ENCODE measurements at regions not wholly inside any gene's neighbourhood (a gene's known extent, or its start where the extent isn't known, plus 50 kb on each side); places are given as distances from the start of the nearest gene placed in this dataset.

GRCh38 chr3:154614601-154615000 is 184.6 kb upstream of the GPR149 start:
- no peak for DNase-seq (ENCODE audit: low read depth)
- no peak overlapping the region for H3K4me3 ChIP-seq (ENCODE audit: low read length)
- no peak for TF ChIP-seq CTCF (conservative IDR thresholded peaks at IDR 0.05; ENCODE audit: low read depth, low read length)

- no peak for DNase-seq (ENCODE audit: low read depth)
- no peak for TF ChIP-seq CTCF (conservative IDR thresholded peaks at IDR 0.05; ENCODE audit: low read depth, low read length)
- H3K4me3 ChIP-seq (ENCODE audit: low read length) = no peak overlapping the region
These were observed 184.1 kb upstream of the GPR149 start for GRCh38 chr3:154614078-154614477.

DNA sequence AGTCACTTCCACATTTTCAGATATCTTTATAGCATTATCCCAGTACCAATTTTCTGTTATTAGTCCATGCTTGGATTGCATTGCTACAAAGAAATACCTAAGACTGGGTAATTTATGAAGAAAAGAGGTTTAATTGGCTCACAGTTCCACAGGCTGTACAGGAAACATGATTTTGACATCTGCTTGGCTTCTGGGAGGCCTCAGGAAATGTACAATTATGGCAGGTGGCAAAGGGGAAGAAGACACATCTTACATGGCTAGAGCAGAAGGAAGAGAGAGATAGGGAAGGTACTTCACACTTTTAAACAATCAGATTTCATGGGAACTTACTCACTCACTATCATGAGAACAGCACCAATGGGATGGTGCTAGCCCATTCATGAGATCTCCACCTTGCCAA is 172.3 kb upstream of the GPR149 start:
- no peak for TF ChIP-seq CTCF (conservative IDR thresholded peaks at IDR 0.05; ENCODE audit: low read depth, low read length)
- DNase-seq (ENCODE audit: low read depth) = no peak

GRCh38 chr3:154598166-154598565 is 168.2 kb upstream of the GPR149 start:
- H3K4me3 ChIP-seq (ENCODE audit: low read length) = no peak overlapping the region
- peak; percentile 70 for DNase-seq (ENCODE audit: low read depth)
- TF ChIP-seq CTCF (conservative IDR thresholded peaks at IDR 0.05; ENCODE audit: low read depth, low read length) = no peak

More for the DNA sequence above, 172.3 kb upstream of the GPR149 start:
- H3K4me3 ChIP-seq (ENCODE audit: low read length) = no peak overlapping the region

DNA sequence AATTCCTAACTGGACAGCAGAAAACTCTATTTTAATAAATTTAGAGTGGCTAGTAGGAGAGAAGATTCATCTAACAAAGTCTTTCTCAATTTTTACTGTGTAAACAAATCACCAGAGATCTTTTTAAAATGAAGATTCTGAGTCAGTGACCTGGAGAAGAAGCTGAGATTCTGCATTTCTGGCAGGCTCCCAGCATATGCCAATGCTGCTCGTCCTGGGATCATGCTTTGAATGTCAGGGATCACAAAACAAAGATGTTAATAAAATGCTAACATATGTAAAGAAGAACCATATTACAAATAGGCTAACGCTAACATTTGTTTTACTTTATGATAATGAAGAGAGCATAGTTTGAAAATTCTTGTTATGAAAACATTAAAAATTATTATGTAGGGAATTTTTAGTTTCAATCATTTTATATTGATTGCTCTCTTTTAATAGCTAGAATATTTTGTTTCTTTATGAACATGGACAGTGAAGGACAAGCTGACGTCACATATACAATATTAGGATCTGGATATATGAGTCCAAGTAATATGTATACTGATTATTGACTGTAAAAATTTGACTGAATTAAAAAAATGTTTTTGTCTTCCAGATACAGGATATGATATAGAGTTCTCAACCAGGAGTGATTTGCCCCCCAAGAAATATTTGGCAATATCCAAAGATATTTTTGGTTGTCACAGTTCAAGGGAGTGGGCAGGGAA is 160.8 kb upstream of the GPR149 start:
- H3K4me3 ChIP-seq (ENCODE audit: low read length) = no peak overlapping the region
- no peak for DNase-seq (ENCODE audit: low read depth)
- no peak for TF ChIP-seq CTCF (conservative IDR thresholded peaks at IDR 0.05; ENCODE audit: low read depth, low read length)

DNA sequence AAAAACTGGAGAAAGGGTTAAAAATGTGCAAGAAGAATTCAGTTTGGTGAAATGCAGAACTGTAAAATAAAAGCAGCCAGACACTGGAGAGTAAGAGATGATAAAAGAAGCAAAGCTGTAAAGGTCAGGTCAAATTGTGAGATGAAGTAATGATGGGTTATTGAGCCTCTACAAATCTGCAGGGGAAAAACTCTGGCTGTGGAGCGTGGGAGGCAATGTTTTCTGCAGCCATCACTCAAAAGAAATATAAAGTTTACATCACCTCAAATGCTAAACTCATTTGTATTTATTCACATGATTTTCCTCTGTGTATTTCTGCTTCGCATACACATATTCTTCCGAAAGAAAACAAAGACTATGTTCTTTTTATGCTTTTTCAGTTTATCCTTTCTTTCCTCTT is 158.8 kb upstream of the GPR149 start:
- no peak for DNase-seq (ENCODE audit: low read depth)
- no peak overlapping the region for H3K4me3 ChIP-seq (ENCODE audit: low read length)

More for the DNA sequence above, 158.8 kb upstream of the GPR149 start:
- TF ChIP-seq CTCF (conservative IDR thresholded peaks at IDR 0.05; ENCODE audit: low read depth, low read length) = no peak
